CD4-positive, alpha-beta T cell treated with Interleukin-15 for 1 hour (primary cell): ENCODE measurements at regions not wholly inside any gene's neighbourhood (a gene's known extent, or its start where the extent isn't known, plus 50 kb on each side); places are given as distances from the start of the nearest gene placed in this dataset.
"Not testable (repeated sequence)": the region's sequence is repeated elsewhere in the genome, so short reads cannot be mapped to it uniquely, and the experiment has no call there.

Source experiments
- DNase-seq: peaks from one replicate; pipeline ENCODE4 v3.0.0-alpha.2; 2020

DNA sequence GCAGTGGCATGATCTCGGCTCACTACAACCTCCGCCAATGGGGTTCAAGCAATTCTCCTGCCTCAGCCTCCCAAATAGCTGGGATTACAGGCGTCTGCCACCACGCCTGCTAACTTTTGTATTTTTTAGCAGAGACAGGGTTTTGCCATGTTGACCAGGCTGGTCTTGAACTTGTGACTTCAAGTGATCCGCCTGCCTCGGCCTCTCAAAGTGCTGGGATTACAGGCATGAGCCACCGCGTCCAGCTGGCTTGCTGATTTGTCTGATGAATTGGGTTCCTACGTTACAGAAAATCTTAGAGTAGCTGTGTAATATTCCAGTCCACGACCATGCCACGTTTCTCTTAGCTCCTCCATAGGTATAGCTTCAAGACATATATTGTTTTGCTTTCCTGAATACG, 102.6 kb upstream of the OTOS start:
- DNase-seq: not testable (repeated sequence)

DNA sequence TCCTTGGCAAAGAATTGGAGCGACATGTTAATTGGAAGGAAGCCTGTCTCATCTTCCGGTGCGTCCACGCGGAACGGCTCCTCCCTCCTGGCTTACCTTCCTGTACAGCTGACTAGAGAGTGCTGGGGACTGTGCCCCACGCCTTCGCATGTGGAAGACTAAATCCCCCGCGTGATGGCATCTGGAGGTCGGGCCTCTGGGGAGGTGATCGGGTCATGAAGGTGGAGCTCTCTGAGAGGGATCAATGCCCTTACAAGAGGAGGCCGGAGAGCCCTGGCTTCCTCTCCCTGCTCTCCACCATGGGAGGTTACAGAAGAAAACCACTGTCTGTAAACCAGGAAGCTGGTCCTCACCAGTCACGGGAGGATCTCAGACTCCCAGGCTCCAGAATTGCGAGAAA, 104.1 kb upstream of the OTOS start:
- DNase-seq: no peak

DNA sequence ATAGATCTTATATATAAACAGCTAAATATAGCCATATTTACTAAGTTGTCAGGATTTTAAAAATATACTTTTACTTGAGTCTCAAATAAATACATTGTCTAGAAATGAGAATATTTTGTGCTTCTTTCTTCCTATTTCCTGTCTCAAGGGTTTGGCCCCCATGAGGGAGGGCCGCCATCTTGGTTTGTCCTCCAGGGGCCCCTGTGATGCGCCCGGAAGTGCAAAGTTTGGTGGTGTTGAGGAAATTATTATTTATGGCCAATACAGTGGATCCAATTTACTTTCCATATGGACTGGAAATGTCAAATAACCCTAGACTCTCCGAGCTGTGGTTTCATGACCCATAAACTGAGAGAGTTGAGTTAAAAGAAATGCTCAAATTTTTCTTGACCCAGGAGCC, 104.7 kb upstream of the OTOS start:
- DNase-seq: no peak

DNA sequence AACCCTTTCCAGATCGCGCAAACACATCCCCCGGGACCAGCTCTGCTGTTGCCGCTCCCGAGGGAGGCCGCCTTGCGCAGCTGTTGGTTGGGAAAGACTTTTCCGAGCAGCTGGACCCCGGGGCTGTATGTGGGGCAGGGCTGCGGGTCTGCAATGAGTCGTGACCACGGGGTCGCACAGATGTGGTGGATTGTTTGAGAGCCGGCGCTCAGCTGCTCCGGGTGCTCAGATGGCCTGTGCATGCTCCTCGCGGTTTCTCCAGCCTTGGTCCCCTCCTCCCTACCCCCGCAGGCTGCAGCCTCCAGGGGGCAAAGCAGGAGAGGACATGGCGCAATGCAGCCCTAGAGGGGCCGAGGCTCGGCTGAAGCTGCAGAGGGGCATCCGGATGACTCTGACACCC, 105.2 kb upstream of the OTOS start:
- no peak for DNase-seq

DNA sequence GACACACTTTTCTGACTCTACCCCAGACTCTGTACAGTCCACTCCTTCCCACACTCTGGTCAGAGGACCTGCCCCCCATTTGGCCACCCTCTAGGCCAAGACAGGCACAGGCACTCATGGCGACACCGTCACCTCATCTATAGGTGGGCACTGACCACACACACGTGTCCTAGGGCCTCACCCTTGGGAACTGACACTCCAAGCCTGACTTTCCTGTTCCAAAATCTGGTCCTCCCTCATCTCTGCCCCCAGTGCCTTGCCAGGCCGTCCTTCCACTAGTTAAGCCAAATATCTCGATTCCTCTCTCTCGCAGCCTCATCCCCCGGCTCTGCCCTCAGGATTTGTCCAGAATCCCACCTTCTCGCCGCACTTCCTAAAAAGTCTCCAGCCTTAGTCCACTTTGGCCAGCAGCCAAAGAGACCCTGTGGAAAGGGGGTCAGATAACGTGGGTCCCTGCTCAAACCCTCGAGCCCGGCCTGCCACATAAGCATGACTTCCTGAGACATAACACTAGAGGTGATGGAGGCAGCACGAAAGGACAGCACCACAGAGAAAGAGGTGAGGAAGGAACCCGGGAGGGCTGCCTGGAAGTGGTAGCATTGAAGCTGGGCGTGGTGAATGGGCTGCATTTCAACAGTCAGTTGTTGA, 105.8 kb upstream of the OTOS start:
- no peak for DNase-seq

DNA sequence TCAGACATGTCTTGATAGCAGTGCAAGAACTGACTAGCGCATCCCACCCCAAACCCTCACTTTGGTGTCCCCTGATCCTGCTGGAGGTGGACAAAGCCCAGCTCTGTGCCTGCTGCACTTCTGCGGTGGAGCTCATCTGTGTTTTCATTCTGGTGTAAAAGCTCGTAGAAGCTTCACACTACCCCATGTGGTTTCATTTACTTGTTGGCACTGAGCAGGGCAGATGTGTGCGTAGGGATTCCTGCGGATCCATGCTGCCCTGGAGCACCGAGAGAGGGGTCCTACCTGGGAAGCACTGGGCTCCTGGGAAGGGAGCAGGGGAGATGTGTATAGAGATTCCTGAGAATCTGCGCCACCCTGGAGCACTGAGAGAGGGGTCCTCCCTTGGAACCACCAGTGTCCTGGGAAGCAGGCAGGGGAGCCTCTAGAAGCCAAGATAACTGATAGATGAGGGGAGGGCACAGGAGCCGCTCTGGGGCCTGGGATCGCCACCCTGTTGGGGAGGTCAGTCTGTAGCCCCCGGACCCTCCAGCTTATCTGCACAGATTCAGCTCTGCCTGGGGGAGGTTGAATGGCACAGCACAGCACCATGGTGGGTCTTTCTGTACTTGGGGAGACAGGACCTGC, 106.9 kb upstream of the OTOS start:
- DNase-seq: no peak

DNA sequence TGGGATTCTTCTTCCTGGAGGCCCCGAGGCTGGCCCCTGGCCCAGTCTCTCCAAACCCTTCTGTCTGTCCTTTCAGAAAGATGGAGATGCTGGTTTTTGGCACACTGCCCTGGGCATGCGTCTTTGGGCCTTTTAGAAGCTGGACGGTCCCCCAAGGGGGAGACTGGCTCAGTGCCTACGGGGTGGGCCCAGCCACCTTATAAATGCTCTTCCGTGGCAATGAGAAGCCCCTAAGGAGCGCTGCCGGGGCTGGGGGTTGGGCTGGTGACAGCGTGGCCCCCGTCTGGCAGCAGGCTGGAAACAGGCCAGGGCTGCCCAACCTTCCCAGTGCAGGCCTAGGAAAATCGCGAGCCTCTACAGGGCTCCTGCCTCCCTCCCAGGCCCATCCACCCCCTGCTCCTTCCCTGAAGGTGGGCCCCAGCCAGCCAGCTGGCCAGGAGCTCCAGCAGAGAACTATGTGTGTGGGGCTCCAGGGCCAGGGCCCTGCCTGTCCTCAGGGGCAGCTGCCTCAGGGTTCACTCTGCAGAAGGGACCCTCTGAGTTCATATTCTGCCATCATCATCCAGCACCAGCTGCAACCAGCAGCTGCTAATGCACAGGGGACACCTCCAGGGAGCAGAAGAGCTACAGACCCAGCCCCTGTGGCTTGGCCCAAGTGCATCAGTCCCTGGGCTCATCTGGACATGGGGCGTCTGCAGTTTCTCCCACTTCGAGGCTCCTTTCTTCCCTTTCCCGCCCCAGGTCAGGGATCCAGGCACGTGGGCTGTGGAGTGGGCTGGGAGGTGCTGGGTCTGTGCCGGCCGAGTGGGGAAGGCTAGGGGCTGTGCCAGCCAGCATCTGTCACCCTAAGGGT, 107.6 kb upstream of the OTOS start:
- DNase-seq: no peak

DNA sequence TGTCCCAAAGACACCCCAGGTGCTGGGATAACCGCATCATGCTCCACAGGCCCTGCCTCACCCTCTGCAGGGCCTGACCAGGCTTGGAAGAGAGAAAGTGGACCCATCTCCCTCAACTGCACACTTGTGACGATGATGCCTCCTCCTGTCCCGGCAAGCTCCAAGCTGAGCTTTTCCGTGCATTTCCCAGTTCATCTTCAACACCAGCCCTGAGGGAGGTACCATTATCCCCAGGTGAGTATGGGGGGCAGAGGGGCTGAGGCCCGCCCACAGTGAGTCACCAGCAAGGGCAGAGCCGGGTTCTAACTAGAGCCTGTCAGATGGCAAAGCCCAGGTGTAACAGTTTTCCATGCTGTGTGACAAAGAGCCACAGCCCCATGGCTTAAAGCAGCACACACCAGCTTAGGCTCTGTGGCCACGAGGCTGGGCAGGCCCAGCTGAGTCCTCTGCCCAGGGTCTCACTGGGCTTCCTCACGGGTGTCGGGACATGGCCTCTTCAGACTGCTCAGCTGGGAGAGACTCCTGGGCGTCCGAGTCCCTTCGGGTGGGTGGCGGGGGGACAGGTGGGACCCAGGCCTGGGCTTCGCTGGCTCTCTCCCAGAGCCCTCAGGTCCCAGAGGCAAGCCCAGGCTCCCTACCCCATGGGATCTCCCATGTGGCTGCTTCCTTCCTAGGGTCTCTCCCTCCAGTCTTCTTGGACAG, 108.4 kb upstream of the OTOS start:
- no peak for DNase-seq

DNA sequence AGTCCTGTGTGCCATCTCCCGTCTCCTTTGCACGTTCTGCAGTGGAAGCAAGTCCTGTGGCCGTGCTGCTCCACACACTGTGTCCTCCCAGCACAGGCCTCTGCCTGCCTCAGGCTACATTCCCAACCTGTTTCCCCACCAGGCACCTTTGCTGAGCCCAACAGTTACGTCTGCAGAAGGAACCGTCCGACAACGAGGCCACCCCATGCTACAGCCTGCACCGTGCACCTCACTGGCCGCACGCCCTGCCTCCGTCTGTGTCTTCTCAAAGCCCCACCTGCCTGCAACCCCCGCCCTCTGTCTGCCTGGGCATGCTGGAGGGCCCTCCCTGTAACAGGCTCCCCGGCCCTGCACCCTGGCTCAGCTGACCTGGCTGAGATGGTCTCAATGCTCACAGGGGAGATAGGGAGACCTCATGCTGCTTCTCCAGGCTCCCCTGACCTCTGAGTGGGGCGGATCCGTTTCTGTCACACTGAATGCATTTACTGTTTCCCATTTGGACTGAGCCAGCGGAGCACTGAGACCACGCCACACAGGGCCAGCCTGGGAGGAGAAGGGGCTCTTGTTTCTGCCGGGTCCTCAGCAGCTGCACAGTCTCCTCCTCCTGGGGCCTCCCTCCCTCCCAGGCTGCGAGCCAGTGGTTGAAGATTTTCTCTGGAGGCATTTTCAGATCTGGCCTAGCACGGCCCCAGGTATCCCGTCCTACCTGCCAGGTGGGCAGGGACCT, 109.1 kb upstream of the OTOS start:
- no peak for DNase-seq

DNA sequence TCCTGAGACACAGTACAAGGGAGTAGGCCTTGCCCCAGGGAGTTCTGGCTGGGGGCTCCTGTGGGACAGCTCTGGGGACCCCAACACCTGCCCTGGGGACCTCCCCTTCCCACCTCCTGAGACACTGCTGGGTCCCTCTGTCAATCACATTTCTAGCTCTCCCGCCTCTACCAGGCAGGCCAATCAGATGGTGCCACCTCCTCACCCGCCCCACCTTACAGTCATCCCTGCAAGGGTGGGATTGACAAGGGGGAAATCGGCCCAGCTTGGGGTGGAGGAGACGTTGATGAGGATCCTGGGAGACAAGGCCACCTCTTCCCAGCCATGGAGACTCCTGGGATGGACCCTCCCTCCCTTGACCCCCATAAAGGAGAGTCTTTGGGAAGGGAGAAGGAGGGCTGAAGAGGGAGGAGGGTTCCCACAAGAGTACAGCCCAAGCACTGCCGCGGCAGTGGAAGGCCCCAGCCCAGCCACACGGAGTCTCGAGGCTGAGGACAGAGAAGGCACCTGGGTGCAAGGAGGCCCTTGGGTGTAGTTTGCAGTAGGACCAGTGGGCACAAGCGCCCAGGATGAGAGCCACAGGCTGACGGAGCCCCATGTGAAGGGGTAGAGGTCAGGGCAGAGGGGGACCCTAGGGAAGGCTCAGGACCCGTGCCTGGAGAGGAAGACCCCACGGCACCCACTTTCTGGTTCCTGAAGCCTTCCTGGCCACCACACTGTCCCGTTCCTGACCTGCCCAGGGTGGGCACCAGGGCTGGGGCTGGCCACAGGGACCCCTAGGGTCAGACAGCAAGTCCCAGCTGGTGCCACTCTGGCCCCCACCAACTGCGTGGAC, 109.9 kb upstream of the OTOS start:
- DNase-seq: no peak

DNA sequence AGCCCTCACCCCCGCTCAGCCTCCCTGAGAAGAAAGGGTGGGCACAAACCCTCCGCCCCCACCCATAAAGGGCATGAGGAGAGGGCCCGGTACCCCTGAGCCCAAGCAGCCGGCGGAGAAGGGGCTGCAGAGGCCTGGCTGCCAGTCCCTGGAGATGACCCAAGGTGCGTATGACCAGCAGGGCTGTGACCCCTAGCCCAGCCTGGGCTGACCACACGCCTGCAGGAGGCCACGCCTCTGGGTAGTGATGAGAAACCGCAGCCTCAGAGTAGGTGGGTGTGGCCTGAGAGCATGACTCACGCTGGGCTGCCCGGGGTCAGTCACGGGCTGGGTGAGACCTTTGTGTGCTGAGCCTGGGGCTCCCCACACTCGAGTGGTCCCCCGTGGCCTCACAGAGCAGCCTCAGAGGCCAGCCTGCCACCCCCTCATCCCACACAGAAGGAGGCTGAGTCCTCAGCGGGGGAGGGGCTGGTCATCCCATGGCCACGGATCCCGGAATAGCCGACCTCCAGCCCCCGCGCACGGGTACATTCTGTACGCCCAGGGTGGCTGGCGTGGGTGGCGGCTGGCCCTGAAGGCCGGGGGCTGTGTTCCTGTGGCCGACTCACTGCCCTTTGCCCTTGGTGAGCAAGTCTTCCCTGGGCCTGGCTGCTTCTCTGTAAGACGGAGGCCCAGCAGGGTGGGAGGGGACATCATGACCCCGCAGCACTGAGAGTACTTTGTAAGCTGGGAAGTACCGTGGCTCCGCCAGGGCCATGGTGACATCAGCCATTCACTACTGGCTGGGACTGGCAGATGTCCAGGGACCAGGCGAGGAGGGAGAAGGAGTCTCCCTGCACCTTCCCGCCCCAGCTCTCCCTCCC, 110.8 kb upstream of the OTOS start:
- DNase-seq: no peak

DNA sequence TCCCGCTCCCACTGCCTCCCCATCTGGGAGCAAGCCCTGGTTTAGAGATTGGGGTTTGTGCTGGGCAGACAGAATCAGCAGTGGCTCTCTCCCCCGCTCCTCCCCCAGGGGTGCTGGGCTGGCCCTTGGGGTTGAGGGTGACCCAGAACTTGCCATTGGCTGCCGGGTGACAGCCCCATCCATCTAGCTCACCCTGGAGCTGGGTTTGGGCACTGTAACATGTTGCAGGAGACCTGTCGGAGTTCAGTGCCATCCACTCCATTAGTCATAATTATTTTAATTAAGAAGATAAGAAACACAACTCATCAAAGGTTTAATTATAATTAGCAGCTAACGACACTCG, 111.4 kb upstream of the OTOS start:
- DNase-seq: no peak

DNA sequence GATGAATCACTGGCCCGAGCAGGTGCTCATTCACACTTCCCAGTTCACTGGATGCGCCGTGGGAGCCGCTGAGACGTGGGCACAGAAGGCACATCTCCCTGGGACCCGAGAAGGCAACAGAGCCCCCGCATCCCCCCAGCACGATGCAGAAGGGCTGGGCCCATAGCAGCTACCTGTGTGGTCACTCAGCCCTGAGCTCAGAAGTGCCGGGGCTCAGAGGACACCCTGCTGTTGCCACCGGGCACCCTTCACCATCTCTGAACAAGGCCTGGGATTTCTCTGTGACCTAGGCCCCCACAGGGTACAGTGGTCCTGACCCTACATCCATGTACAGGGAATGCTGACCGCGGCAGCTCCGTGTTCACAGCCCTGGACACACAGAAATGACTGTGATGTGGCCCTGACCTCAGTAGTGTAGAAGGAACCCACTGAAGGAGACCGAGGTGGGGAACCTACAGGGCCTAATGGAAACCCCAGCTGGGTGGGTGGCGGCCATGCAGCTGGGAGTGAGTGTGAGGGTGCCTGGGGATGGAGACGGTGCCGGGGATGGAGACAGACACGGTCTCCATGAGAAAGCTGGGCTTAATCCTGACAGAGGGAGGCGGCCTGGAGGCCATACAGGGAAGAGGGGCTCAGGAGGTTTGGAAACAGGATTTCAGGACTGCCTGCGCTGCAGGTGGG, 111.9 kb upstream of the OTOS start:
- no peak for DNase-seq

DNA sequence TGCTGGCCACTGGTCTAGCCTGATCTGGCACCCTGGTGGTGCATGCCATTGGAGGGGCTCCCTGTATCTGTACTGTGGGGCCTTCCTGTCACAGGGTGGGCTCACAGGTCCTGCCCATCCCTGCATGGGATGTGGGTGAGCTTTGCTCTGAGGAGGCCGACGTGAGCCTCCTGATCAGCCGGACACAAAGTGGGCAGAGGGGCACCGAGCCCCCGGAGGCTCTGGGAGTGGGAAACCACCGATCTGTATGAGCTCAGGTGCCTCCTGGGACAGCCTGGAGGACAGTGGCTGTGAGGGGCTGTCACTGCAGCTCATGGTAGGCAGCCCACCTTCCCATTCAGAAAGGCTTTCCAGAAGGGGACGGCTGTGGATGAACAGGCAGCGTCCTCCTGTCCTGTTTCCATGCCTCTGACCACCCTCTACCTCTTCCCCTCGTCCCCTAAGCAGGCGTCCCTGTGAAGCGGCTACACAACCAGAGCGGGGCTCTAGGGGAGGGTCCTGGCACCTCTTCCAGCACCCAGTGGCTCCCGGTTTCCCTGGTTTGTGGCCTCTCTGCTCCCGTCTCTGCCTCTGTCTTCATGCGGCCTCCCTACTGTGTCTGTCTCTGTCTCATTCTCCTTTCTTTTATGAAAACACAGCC, 112.5 kb upstream of the OTOS start:
- DNase-seq: no peak

DNA sequence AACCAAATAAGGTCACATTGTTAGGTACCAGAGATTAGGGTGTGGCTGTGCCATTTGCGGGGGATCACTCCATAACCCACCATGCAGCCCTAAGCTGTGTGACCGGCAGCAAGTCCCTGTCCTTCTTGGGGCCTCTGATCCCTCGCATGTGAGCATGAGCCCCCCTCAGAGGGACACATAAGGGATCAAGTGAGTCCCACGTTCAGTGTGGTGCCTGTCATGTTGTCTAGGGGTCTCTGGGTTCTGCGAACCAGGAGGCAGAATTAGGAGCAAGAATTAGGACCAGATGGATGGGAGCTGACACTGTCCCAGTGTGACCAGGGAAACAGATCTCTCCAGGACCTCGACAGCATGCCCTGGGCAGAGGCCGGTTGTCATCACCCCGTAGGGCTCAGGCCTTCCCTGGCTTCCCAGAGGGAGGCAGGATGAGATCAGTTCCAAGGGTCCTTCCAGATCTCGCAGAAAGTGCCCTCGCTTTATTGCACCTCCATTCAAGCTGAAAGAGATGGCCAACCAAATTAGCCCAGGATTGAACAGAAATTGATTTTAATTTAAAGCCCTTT, 113.2 kb upstream of the OTOS start:
- DNase-seq: no peak

DNA sequence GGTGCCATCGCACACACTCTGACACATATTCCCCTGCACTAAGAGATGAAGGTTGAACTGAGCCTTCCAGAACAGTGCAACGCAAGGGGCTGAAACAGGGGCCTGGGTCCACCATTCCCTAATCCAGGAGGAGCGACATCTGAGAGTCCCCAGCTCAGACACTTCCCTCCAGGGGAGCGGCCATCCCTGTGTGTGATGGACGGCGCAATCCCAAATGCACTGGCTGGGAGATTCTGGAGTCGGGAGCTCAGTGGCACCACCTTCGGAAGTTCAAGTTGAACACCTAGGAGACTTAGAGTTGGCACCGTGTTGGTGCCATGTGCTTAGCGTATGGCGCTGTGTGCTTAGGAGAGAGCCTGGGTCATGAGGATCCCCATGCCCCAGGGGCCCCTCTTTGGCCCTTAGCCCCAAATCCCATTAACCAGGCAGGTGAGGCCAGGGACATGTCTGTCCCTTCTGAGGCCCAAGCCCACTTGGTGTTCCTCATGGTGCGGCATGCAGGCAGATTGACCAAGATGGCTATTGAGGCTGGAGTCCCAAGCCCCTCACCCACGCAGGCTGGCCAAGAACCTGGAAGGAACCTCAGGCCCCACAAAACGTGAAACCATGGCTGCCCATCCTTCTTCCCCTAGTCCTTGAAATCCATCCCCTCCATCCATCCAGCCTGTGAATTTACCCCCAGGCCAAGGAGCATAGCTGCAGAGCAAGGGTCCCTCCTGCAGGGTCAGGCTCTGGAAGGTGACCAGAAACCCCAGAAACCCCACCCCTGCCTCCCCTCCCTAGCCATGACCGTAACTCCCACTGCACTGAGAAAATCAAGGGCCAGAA, 114.1 kb upstream of the OTOS start:
- DNase-seq: no peak

DNA sequence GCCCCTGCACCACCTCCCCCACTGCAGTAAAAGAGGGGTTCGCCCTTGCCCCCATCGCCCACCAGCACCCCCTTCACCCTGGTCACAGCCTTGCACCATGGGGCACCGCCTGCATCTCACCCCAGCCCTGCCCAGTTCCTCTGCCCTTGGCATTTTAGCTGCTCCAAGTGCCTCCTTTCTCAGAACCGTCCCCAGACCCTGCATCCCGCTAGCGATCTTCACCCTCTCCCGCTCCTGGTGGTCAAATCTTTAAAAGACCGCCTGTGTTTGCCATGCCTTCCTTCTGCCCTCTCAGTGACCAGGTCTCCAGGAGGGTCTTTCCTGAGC, 114.7 kb upstream of the OTOS start:
- no peak for DNase-seq

DNA sequence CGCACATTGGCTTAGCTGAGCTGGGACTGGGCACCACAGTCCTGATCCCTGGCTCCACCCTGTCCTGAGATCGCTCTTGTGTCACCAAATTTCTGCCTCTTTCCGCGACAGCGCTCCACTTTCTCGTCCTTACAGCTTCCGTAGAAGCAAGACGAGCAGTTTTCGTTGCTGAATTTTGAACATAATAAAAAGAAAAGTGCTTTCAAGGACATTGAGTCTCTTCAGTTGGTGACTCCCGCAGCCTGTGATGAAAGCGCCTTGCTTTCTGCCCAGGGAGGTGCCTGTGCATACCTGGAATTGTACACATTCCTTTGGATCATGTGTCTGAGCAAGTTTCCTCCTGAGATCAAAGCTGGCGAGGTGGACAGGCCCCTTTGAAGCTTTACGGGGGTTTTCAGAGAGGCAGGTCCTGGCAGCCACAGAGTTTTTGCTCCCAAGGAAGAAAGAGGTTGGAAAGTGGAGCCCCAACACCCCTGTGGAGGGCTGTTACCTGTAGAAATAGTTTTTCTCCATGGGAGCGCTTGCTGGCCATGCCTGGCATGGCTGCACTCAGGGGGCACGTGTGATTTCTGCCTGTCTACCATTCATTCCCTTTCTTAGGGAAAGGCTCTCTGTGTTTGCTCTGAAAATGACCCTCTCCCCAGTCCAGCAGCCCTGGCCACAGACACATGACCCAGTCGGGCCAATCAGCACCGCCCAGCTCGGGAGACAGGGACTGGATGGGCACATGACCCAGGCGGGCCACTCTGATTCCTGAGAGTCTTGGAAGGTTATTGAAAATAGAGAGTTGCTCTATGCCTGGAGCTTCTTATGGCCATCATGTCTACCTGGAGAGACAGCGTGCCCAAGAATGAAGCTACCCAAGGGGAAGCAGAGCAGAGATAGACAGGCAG, 115.6 kb upstream of the OTOS start:
- no peak for DNase-seq
